Skin epidermis (tissue), 12 donors: ENCODE measurements at regions not wholly inside any gene's neighbourhood (a gene's known extent, or its start where the extent isn't known, plus 50 kb on each side); places are given as distances from the start of the nearest gene placed in this dataset.

ENCODE experiments used
- H3K27ac ChIP-seq, 21 experiments: fragments of 200-600 bp; sonication (generic) in 11 of 21; one replicate each; pipeline ENCODE4 v1.5.0; 2020; ENCODE audit warnings: mild to moderate bottlenecking in 3 of 21, inconsistent platforms in 2 of 21, moderate library complexity in 2 of 21
- H3K4me3 ChIP-seq, 7 experiments: fragments of 200-600 bp; sonication (generic) in 2 of 7; one replicate each; pipeline ENCODE4 v1.5.0; 2020; ENCODE audit warnings: inconsistent platforms in 2 of 7, mild to moderate bottlenecking in 2 of 7, moderate library complexity in 1 of 7

DNA sequence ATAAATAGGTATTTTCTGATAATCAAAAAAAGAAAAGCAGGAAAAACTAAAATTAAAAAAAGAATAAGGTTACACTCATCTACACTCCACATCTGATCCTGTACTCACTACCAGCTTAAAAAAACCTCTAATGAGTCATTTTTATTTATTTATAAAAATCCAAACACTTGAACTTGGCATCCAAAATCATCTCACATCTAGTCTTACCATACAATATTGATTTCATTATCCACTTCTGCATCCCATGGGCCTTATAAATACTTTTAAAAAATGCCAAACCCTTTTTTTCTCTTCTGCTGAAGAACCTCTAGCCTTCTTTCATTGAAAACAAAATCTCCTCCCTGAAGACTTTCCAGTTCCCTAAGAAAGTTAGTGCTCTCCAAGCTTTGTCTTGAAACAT, 109.7 kb downstream of the TMTC3 start:
- Histone ChIP-seq H3K27ac (no peak overlapping the region), H3K4me3 (no peak overlapping the region)

GRCh38 chr12:88253371-88253978, 111.4 kb downstream of the TMTC3 start:
- Histone ChIP-seq H3K4me3 (no peak overlapping the region), H3K27ac (no peak overlapping the region)

DNA sequence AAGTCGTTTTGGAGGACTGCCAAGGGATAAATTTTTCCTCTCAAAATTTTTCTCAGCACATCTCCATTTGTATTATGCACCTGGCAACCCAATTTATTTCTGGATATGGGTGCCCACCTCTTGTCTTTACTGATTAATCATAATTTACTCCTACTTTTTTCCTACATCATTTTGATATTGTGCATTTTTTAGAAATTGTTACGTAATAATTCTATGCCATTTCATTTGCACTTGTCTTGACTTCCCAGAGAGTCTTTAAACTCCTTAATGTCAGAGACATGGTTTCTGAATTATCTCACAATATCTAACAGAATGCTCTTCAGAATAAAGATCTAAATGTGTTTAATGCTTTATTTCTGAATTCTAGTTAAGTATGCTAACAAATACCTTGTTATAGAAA, 113.1 kb downstream of the TMTC3 start:
- Histone ChIP-seq H3K27ac (no peak overlapping the region), H3K4me3 (no peak overlapping the region)

- no peak overlapping the region for H3K27ac ChIP-seq
- H3K4me3 ChIP-seq = no peak overlapping the region
Measured at GRCh38 chr12:88255847-88256246, 113.7 kb downstream of the TMTC3 start.

- Histone ChIP-seq H3K4me3 (no peak overlapping the region), H3K27ac (peak overlapping the region in 3 of 21 experiments; percentile 30 to 56 (median 32))
Measured at GRCh38 chr12:88258396-88258795, 116.3 kb downstream of the TMTC3 start.

- Histone ChIP-seq H3K27ac (no peak overlapping the region), H3K4me3 (no peak overlapping the region)
Measured at GRCh38 chr12:88266806-88267360, 124.8 kb downstream of the TMTC3 start.

DNA sequence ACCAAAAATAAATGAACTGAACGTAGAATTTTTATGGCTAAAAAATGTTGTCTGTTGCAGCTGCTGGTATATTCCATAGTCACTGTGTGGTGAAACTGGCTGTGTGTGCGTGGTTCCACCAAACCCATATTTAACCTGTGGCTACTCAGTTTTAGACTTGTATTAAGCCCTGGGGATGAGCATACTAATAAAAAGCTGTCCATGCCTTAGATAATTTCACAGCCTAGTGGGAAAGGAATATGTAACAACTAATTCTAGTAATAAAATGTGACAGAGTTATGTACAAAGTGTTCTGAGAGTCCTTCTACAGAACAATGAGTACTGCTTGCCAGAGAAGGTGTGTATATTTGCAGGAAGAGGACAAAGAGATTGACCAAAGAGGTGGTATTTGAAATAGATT, 125.5 kb downstream of the TMTC3 start:
- Histone ChIP-seq H3K27ac (no peak overlapping the region), H3K4me3 (no peak overlapping the region)

DNA sequence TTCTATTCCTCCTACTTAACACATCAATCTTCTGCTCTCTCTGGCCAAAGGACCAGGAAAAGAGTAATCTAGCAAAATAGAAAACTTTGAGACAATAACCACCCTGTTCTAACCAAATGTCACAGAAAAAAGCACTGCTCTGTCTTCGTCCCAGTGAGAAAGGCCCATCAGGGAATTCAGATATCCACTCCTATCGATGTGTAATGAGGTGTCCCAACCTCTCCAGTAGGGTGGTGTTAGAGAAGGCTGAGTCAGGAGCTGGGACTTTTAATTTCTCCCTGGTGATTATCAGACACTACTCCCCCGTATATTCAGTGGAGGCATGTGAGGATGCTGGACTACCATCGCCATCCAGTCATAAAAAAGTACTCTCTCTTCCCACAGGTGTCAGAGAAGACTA, 130.3 kb downstream of the TMTC3 start:
- H3K4me3 ChIP-seq = no peak overlapping the region
- no peak overlapping the region for H3K27ac ChIP-seq

DNA sequence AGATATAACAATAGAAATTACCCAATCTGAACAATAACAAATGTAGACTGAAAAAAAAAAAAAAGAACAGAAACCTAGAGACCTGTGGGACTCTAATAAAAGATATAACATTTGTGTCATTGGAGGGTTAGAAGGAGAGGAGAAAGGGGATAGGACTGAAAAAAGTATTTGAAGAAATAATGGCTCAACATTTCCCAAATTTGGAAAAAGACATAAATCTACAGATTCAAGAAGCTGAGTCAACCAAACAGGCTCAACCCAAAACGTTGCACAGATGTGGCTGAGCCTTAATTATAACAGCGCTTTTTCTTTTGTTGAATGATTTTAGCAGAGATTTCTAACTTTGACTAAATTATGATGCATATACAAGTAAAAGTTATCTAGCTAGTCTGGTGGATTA, 131.3 kb downstream of the TMTC3 start:
- H3K27ac ChIP-seq = no peak overlapping the region
- no peak overlapping the region for H3K4me3 ChIP-seq

- no peak overlapping the region for H3K27ac ChIP-seq
Measured at GRCh38 chr12:88273875-88274274, 131.8 kb downstream of the TMTC3 start.

DNA sequence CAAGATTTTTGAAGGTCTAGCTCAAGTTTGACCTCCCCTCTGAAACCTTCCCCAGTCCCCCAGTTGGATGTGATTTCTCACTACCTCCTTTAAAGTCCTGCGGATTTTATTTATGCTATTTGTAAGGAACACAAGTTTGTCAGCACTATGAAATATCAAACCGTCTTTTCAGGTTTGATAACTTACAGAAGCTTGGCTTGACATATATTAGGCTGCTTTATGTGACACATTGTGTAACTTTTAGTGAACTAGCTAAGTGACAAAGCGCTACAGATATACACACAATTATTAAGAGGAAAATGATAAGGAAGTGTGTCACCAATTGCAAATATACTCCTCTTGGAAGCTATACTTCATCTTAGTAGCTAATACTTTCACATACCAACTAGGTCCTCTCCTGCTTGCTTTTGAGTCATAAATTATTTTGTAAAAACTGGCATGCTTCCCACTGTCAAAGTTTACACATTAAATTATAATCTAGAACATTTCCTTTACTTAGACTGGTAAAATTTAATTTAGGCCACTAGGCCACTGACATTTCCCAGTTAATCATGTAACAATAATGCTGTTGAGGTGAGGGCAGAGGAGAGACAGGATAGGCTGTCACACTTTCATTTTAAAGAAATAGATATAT, 149.5 kb downstream of the TMTC3 start:
- Histone ChIP-seq H3K4me3 (no peak overlapping the region), H3K27ac (no peak overlapping the region)

More at GRCh38 chr12:88273875-88274274, 131.8 kb downstream of the TMTC3 start:
- no peak overlapping the region for H3K4me3 ChIP-seq

GRCh38 chr12:88298014-88298682, 156.0 kb downstream of the TMTC3 start:
- H3K4me3 ChIP-seq = no peak overlapping the region
- H3K27ac ChIP-seq = peak overlapping the region in 2 of 21 experiments; percentile 3 to 31

DNA sequence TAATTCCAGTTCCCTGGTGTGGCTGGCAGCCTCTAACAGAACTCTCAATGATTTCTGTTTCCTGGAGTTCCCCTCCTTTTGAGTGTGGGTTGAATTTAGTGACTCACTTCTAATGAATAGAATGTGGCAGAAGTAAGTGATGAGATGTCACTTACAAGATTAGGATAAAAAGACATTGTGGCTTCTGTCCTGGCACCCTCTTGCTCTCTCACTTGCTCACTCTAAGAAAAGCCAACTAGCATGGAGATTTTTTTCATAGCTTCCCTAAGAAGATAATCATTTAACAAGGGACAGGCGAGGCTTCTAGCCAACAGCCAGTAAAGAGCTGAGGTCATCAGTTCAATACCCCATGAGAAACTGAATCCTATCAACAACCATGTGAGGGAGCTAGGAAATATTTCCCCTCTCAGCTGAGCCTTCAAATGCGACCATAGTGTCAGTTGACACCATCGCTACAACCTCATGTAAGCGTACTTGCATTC, 156.7 kb downstream of the TMTC3 start:
- H3K27ac ChIP-seq = peak overlapping the region in 5 of 21 experiments; percentile 5 to 66 (median 43)
- H3K4me3 ChIP-seq = no peak overlapping the region

DNA sequence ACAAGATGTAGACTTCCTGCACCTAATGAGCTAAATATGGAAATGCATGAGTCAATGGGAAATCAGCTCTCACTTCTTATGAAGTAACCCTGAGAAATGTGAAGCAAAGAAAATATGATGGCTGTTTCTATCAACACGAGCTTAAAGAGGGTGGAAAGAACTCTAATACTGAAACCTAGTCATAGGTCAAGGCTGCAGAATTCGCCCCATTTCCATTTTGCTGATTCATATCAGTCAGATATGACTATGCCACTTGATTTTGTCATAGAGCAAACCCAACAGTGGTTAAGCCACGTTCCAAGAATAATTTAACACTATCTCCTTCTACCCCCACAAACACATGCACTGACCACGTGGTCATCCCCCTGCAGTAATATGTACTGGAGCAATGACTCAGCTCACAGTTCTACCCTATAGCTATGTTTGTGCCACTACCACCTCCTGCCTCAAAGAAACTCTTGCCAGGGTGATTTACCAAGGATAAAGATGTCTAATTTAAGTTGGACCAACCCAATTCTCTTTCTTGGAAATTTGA, 157.5 kb downstream of the TMTC3 start:
- H3K27ac ChIP-seq = peak overlapping the region in 6 of 21 experiments; percentile 5 to 73 (median 40)
- no peak overlapping the region for H3K4me3 ChIP-seq

GRCh38 chr12:88300931-88301330, 158.8 kb downstream of the TMTC3 start:
- H3K27ac ChIP-seq = no peak overlapping the region

GRCh38 chr12:88303335-88303734, 161.2 kb downstream of the TMTC3 start:
- no peak overlapping the region for H3K4me3 ChIP-seq
- no peak overlapping the region for H3K27ac ChIP-seq

More at GRCh38 chr12:88300931-88301330, 158.8 kb downstream of the TMTC3 start:
- no peak overlapping the region for H3K4me3 ChIP-seq

DNA sequence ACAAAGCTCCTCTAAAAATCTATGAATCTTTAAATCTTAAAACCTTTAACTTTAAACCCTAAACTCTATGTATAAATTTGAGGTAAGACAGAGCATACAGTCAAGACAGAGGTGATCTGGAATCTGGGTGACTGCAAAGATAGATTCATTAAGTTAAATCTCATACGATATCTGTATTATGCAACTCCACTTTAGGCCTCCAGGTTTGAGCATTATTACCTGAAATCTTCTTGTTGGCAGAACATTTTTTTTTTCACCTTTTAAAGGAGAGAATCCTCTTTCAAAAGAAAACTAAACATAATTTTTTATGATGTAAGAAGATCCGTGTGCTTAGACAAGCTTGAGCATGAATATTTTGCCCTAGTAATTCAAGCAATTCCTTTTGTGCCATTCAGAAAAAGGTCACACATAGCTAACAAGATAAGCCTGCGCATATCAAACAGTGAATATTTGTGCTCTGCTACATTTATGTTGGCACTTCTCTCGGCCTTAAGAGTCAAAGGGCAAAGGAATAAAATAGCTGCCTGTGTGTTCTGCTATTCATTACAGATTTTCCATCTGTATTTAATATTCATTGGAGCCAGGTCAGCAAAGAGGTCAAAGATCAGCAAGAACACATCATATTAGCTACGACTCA, 163.3 kb downstream of the TMTC3 start:
- Histone ChIP-seq H3K27ac (no peak overlapping the region), H3K4me3 (no peak overlapping the region)

DNA sequence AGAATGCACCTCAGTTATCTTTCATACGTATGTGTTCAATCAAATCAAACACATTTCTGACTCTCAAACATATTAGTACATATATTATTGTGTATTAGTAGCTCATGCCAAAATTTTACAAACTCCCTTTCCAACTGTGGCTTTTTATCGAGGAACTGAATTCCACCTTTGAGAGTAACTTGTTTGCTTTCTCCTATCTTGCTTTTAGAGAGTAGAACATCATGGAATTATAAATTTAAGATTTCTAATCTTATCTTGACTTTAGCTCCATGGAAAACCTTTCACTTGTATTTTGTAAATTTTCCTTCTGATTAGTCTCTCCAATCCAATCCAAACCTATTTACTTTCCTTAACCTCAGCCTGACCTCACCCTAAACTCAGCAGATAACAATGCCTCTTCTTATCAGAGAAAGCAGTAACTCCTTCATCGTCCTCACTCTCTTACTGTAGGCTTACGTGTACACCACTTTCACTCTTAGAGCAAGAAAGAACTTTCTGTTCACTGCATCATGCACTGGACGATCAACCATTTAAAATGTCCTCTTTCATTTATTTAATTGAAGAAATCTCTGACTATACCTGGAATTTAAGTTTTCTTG, 164.5 kb downstream of the TMTC3 start:
- H3K4me3 ChIP-seq = no peak overlapping the region
- peak overlapping the region in 1 of 21 experiments; percentile 11 for H3K27ac ChIP-seq

- no peak overlapping the region for H3K27ac ChIP-seq
- no peak overlapping the region for H3K4me3 ChIP-seq
Measured at GRCh38 chr12:88307961-88308360, 165.9 kb downstream of the TMTC3 start.

GRCh38 chr12:88308825-88309224, 166.7 kb downstream of the TMTC3 start:
- no peak overlapping the region for H3K4me3 ChIP-seq
- H3K27ac ChIP-seq = peak overlapping the region in 1 of 21 experiments; percentile 39
